ENCODE measurements at regions not wholly inside any gene's neighbourhood (a gene's known extent, or its start where the extent isn't known, plus 50 kb on each side); places are given as distances from the start of the nearest gene placed in this dataset.
A peak's percentile ranks its signal among the peaks of the same experiment; 100 is the strongest.

DNA sequence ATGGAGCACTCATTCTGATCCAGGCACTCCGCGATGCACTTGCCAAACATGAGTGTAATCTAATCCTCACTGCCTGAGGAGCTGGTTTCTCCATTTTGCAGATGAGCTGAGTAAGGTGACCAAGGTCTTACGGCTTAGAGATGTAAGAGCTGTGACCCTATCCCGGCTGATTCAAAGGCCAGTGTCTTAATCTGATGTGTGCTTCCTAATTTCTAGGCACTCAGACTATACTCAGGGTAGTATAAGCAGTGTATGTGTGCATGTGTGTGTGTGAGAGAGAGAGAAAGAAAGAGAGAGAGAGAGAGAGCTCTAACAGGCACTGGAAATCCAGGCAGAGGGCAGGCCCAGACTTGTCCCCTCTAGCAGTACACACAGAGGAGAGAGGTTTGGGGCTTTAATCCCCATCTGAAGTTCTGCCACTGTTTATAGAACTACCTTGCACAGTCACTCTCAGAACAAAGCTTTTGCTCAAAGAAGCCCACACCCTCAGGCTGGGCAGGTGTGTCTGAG lies 188.2 kb downstream of the ZBTB18 start:
- peaks cover 15% of the 10 kb centered on the region for H3K4me1 Mint-ChIP-seq (ENCODE audit: low read depth, unreplicated experiment)
- peaks cover 9% of the 10 kb centered on the region for H3K9me3 Mint-ChIP-seq (ENCODE audit: unreplicated experiment)
- ChIA-PET POLR2A (no interaction called here), CTCF (interaction anchor here (0.6 kb wide), 1 partner anchor 191 kb away, joined by 4 read pairs; no protein-coding TSS in a partner anchor)
- H3K9me3 ChIP-seq, result no peaks in the 10 kb centered on the region
- no peaks in the 10 kb centered on the region for H3K36me3 Mint-ChIP-seq (ENCODE audit: insufficient read depth, unreplicated experiment)
- no peak overlapping the region for H3K4me3 Mint-ChIP-seq (ENCODE audit: unreplicated experiment)
- intact Hi-C loops (cut with micrococcal nuclease; ENCODE audit: unreplicated experiment), result no loop called here
- BruUV-seq (replicated peaks), result no TSS peak
- H3K4me3 ChIP-seq (ENCODE audit: low read depth, low read length), result no peak overlapping the region
- H3K27ac Mint-ChIP-seq (ENCODE audit: unreplicated experiment), result no peak overlapping the region
- TF ChIP-seq, protein P1, sequence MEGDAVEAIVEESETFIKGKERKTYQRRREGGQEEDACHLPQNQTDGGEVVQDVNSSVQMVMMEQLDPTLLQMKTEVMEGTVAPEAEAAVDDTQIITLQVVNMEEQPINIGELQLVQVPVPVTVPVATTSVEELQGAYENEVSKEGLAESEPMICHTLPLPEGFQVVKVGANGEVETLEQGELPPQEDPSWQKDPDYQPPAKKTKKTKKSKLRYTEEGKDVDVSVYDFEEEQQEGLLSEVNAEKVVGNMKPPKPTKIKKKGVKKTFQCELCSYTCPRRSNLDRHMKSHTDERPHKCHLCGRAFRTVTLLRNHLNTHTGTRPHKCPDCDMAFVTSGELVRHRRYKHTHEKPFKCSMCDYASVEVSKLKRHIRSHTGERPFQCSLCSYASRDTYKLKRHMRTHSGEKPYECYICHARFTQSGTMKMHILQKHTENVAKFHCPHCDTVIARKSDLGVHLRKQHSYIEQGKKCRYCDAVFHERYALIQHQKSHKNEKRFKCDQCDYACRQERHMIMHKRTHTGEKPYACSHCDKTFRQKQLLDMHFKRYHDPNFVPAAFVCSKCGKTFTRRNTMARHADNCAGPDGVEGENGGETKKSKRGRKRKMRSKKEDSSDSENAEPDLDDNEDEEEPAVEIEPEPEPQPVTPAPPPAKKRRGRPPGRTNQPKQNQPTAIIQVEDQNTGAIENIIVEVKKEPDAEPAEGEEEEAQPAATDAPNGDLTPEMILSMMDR (IDR thresholded peaks at IDR 0.05; ENCODE audit: insufficient read depth in 1 of 2, low read depth in 1 of 2, low read length in 1 of 2, severe bottlenecking in 1 of 2, unreplicated experiment in 1 of 2), result no peak
- no peak for DNase-seq
- H3K36me3 ChIP-seq (ENCODE audit: control insufficient read depth, insufficient read depth, low read length), result no peaks in the 10 kb centered on the region
- no peaks in the 10 kb centered on the region for H3K27me3 ChIP-seq (replicated peaks; ENCODE audit: control insufficient read depth, insufficient read depth, low read length)
- H3K27me3 Mint-ChIP-seq (ENCODE audit: insufficient read depth, unreplicated experiment), result no peaks in the 10 kb centered on the region
- peaks cover 15% of the 10 kb centered on the region for H3K4me1 ChIP-seq

DNA sequence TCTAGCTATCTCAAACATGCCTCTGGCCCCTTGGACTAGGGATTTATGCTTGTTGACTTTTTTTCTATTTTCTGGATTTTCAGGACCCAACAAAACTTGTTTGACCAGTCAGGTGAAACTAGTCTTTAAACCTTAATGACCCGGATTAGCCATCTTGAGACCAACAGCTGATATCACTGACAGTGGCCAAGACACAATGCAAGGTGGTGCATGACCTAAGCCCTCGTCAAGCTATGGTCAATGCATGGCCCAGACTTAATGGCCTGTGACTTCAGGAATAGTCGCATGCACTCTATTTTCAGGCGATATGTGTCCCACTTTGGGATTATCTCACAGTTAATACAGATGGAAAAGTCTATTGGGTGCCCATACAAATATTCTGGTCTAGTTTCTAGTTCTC lies 190.4 kb downstream of the ZBTB18 start:
- no peaks in the 10 kb centered on the region for H3K36me3 ChIP-seq (ENCODE audit: control insufficient read depth, insufficient read depth, low read length)
- H3K27me3 ChIP-seq (replicated peaks; ENCODE audit: control insufficient read depth, insufficient read depth, low read length), result no peaks in the 10 kb centered on the region
- Mint-ChIP-seq H3K4me1 (ENCODE audit: low read depth, unreplicated experiment) (peaks cover 12% of the 10 kb centered on the region), H3K4me3 (ENCODE audit: unreplicated experiment) (no peak overlapping the region), H3K27me3 (ENCODE audit: insufficient read depth, unreplicated experiment) (no peaks in the 10 kb centered on the region), H3K36me3 (ENCODE audit: insufficient read depth, unreplicated experiment) (no peaks in the 10 kb centered on the region), H3K27ac (ENCODE audit: unreplicated experiment) (no peak overlapping the region), H3K9me3 (ENCODE audit: unreplicated experiment) (peaks cover 7% of the 10 kb centered on the region)
- ChIA-PET POLR2A (no interaction called here), CTCF (no interaction called here)
- intact Hi-C loops (cut with micrococcal nuclease; ENCODE audit: unreplicated experiment), result loop anchor here (1.0 kb wide), 1 partner anchor 10 kb away; no protein-coding TSS in a partner anchor
- no peak overlapping the region for H3K4me3 ChIP-seq (ENCODE audit: low read depth, low read length)
- no TSS peak for BruUV-seq (replicated peaks)
- peaks cover 15% of the 10 kb centered on the region for H3K4me1 ChIP-seq
- H3K9me3 ChIP-seq, result no peaks in the 10 kb centered on the region
- TF ChIP-seq, protein P1 (IDR thresholded peaks at IDR 0.05; ENCODE audit: insufficient read depth in 1 of 2, low read depth in 1 of 2, low read length in 1 of 2, severe bottlenecking in 1 of 2, unreplicated experiment in 1 of 2), result no peak
- DNase-seq, result peak; percentile 41 to 59

- intact Hi-C loops (cut with micrococcal nuclease; ENCODE audit: unreplicated experiment), result no loop called here
- DNase-seq, result no peak
- CTCF ChIA-PET, result no interaction called here
- no peak overlapping the region for H3K4me3 ChIP-seq (ENCODE audit: low read depth, low read length)
- H3K9me3 Mint-ChIP-seq (ENCODE audit: unreplicated experiment), result no peaks in the 10 kb centered on the region
- TF ChIP-seq, protein P1 (IDR thresholded peaks at IDR 0.05; ENCODE audit: insufficient read depth in 1 of 2, low read depth in 1 of 2, low read length in 1 of 2, severe bottlenecking in 1 of 2, unreplicated experiment in 1 of 2), result no peak
- peaks cover 15% of the 10 kb centered on the region for H3K4me1 ChIP-seq
- POLR2A ChIA-PET, result no interaction called here
- H3K4me1 Mint-ChIP-seq (ENCODE audit: low read depth, unreplicated experiment), result peaks cover 7% of the 10 kb centered on the region
- H3K27ac Mint-ChIP-seq (ENCODE audit: unreplicated experiment), result no peak overlapping the region
- BruUV-seq (replicated peaks), result no TSS peak
- no peaks in the 10 kb centered on the region for H3K36me3 Mint-ChIP-seq (ENCODE audit: insufficient read depth, unreplicated experiment)
- no peaks in the 10 kb centered on the region for H3K36me3 ChIP-seq (ENCODE audit: control insufficient read depth, insufficient read depth, low read length)
- no peaks in the 10 kb centered on the region for H3K27me3 Mint-ChIP-seq (ENCODE audit: insufficient read depth, unreplicated experiment)
- no peaks in the 10 kb centered on the region for H3K9me3 ChIP-seq
- H3K4me3 Mint-ChIP-seq (ENCODE audit: unreplicated experiment), result no peak overlapping the region
- H3K27me3 ChIP-seq (replicated peaks; ENCODE audit: control insufficient read depth, insufficient read depth, low read length), result no peaks in the 10 kb centered on the region
Observed at GRCh38 chr1:244242446-244242845, 191.4 kb downstream of the ZBTB18 start.

Measured in Caco-2 (cell line).